Erythroblast (primary cell): ENCODE measurements at regions not wholly inside any gene's neighbourhood (a gene's known extent, or its start where the extent isn't known, plus 50 kb on each side); places are given as distances from the start of the nearest gene placed in this dataset.

Experiments
- DNase-seq, 2 experiments: peaks; one replicate each; lab custom pipeline; 2025; lab: John Stamatoyannopoulos, UW
- GATA1 ChIP-seq: IDR thresholded peaks from 2 replicates; pipeline ENCODE4 v1.6.1; 2011; ENCODE audit warnings: low read depth, mild to moderate bottlenecking, control low read depth, low read length, moderate library complexity
- POLR2A ChIP-seq: IDR thresholded peaks from 2 replicates; pipeline ENCODE4 v1.6.1; 2011; ENCODE audit warnings: mild to moderate bottlenecking, low read length

GRCh38 chr15:70494852-70495571, 268.3 kb downstream of the UACA start:
- TF ChIP-seq GATA1 (no peak), POLR2A (no peak)
- DNase-seq: no peak

- no peak for DNase-seq
Measured at GRCh38 chr15:70494517-70494851, 268.9 kb downstream of the UACA start.

GRCh38 chr15:70493787-70494516, 269.4 kb downstream of the UACA start:
- DNase-seq: no peak
- TF ChIP-seq GATA1: no peak
- TF ChIP-seq POLR2A: no peak

More at GRCh38 chr15:70494517-70494851, 268.9 kb downstream of the UACA start:
- TF ChIP-seq POLR2A (no peak), GATA1 (no peak)

- no peak for DNase-seq
- TF ChIP-seq GATA1 (no peak), POLR2A (no peak)
Measured at GRCh38 chr15:70493376-70493775, 270.0 kb downstream of the UACA start.

GRCh38 chr15:70492240-70493177, 270.8 kb downstream of the UACA start:
- no peak for TF ChIP-seq GATA1
- TF ChIP-seq POLR2A: no peak
- peak; percentile 15 to 18 for DNase-seq

- DNase-seq: no peak
- TF ChIP-seq POLR2A (no peak), GATA1 (no peak)
Measured at GRCh38 chr15:70491641-70492040, 271.7 kb downstream of the UACA start.

DNA sequence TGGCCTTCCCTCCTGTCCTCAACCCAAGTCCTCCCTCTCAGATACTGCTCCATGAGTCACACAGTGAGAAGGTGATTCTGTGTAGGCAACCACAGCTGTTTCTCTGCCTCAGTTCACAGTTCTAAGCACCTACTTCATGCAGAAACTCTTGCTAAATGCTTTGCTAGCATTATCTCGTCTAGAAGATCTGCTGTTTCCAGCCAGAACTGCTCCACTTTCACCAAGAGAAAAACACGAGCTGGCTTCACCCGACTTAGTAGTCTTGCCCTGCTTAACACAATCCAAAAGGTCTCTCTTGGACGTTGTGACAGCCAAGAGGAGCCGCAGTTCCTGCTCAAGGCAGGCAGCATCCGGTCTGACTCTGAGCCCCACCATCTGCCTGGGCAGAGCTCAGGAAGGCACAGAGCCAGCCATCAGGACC, 272.1 kb downstream of the UACA start:
- no peak for DNase-seq
- TF ChIP-seq GATA1 (no peak), POLR2A (no peak)

DNA sequence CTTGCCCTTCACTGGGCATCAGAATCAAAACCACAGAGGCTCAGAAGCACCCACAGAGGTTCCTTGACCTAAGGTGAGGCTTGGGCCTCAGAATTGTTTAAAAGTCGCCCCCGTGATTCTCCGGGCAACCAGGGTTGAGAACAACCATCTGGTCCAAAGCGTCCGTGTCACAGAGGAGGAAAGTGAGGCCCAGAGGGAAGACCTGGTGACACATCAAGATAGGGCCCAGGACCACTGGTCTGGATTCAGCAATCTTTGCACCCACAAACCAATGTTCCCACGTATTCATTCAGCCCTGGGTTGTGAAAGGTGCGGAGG, 272.6 kb downstream of the UACA start:
- DNase-seq: no peak

DNA sequence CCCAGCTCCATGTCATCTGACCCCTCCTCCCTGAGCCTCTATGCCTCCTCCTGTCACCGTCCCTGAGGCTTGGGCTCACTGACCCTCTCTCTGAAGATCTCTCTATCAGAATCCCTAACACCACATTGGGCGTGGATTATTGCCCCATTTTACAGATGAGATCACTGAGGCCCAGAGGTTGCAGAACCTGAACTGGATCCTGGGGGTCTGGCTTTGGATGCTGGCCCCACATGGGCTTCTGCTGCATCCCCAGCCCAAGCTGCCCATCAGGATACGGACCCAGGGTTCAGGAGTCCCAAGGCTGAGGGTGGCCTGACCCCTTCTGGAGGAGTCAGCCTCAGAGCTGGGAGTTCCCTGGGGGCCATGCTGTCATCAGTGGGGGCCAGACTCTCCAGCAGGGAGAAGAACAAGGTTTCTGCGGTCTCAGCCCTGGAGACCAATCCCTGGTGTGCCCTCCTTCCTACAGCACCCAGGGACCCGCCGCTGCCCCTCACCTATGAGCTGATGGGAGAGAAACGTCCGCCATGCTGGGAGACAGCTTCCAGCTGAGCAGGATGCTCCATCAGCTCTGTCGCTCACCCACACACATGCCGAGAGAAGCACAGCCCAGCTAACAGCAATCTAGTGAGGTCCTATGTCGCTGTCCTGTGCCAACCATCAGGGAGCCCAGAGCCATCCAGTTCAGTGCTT, 273.1 kb downstream of the UACA start:
- TF ChIP-seq POLR2A: no peak
- no peak for TF ChIP-seq GATA1
- DNase-seq: no peak

More for the DNA sequence above, 272.6 kb downstream of the UACA start:
- TF ChIP-seq POLR2A (no peak), GATA1 (no peak)

- no peak for DNase-seq
- TF ChIP-seq POLR2A: no peak
- TF ChIP-seq GATA1: no peak
Measured at GRCh38 chr15:70488941-70489848, 274.2 kb downstream of the UACA start.

DNA sequence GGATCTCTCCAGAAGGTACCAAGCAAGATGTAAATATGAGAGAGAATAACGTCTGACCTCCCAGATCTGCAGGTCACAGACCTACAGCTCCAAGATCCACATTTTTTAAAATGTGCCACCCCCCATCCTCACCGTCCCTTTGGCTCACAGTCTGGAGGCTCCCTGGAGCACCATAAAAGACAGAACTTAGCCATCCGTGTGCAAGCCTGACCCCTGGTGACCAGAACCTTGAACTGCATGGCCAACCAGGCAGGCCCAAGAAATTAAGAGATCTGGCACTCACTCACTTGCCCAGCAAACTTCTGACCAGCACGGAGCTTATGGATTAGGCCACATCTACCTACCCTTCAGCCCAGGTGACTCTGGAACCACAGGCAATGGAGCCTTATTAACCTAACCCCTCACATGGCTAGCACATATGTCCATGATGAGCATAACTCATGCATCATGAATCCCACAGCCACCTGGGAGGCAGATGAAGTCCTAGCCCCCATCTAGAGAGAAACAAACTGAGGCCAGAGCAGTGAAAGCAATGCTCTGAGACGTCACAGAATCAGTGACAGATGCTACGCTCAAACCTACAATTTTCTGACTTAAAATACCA, 275.3 kb downstream of the UACA start:
- peak; percentile 68 to 82 for DNase-seq
- TF ChIP-seq POLR2A (no peak), GATA1 (no peak)

DNA sequence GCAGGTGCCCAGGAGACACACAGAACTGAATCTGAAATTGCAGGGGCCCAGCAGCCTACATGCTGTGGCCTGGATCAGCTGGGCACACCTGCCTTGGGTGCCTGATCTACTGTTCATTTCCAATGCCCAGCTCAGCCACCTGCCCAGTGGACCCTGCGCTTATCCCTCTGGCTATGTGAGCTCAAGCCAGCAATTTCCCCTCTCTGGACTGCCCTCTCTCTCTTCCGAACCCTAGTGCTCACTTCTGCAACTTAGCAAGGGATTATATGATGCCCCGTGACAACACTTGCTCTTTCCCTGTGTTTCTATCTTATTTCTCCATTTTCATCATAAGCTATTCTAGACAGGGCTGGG, 276.0 kb downstream of the UACA start:
- TF ChIP-seq GATA1 (no peak), POLR2A (no peak)
- DNase-seq: no peak
